ENCODE measurements at regions not wholly inside any gene's neighbourhood (a gene's known extent, or its start where the extent isn't known, plus 50 kb on each side); places are given as distances from the start of the nearest gene placed in this dataset.
A peak's percentile ranks its signal among the peaks of the same experiment; 100 is the strongest.

DNA sequence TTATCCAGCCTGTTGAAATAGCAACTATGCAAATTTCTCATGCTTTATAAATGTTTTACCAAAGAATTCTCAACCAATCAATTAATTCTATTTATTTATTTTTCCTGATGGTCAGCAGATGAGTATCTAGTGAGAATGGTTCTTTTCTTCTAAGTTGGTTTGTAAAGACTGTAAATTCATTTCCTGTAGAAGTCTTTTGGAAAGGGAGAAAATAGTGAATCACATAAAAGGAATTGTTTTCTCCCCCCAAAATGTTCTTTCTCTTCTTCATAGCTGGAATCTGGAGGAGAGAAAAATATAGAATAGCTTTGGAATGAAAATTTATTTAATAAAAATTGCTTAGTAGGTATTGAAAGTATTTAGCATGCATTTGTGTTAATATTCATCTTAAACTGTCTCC lies 836.1 kb upstream of the ZEB2 start:
- in situ Hi-C loops (cut with HindIII; ENCODE audit: low pct_ligation_motif_present, low sequenced_read_pairs): no loop called here
- no peak for TF ChIP-seq CTCF (IDR thresholded peaks at IDR 0.05; ENCODE audit: low read depth, low read length, missing control alignments)
- DNase-seq: no peak

GRCh38 chr2:145352484-145352883 lies 832.6 kb upstream of the ZEB2 start:
- DNase-seq: no peak
- in situ Hi-C loops (cut with HindIII; ENCODE audit: low pct_ligation_motif_present, low sequenced_read_pairs): no loop called here
- TF ChIP-seq CTCF (IDR thresholded peaks at IDR 0.05; ENCODE audit: low read depth, low read length, missing control alignments): no peak
- Histone ChIP-seq H3K4me3 (ENCODE audit: low read depth, low read length) (no peak overlapping the region), H3K27me3 (replicated peaks) (no peaks in the 10 kb centered on the region), H3K36me3 (replicated peaks) (no peaks in the 10 kb centered on the region), H3K27ac (no peak overlapping the region)

More for the DNA sequence above, 836.1 kb upstream of the ZEB2 start:
- Histone ChIP-seq H3K36me3 (replicated peaks) (no peaks in the 10 kb centered on the region), H3K27me3 (replicated peaks) (no peaks in the 10 kb centered on the region), H3K27ac (no peak overlapping the region), H3K4me3 (ENCODE audit: low read depth, low read length) (no peak overlapping the region)

DNA sequence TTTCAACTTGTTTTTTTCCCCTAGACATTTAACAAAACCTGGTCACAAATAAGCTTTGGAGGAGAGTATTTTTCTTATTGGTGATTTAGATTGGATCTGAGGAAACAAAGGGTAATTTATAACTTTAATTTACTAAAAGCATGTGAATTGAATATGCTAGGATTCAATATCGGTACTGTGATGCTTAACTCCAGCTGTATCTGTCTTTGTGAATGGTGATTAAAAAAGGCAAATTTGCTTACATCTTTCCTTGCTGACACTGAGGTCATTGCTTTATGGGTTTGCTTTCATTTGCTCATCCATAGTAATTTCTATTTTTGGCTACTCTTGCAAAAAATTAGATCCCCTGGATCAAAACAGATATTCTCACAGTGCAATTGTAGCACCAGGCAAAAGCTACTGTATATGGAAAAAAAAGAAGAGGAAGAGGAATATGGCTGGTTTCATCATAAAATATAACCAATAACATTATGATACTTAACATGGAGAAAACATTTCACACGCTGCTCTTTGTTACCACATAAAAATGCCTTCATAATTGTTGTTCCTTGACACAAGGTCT lies 832.0 kb upstream of the ZEB2 start:
- Histone ChIP-seq H3K27me3 (replicated peaks) (no peaks in the 10 kb centered on the region), H3K36me3 (replicated peaks) (no peaks in the 10 kb centered on the region), H3K27ac (no peak overlapping the region), H3K4me3 (ENCODE audit: low read depth, low read length) (no peak overlapping the region)
- in situ Hi-C loops (cut with HindIII; ENCODE audit: low pct_ligation_motif_present, low sequenced_read_pairs): no loop called here
- DNase-seq: no peak
- no peak for TF ChIP-seq CTCF (IDR thresholded peaks at IDR 0.05; ENCODE audit: low read depth, low read length, missing control alignments)

GRCh38 chr2:145350011-145350410 lies 830.1 kb upstream of the ZEB2 start:
- Histone ChIP-seq H3K27me3 (replicated peaks) (no peaks in the 10 kb centered on the region), H3K4me3 (ENCODE audit: low read depth, low read length) (no peak overlapping the region), H3K36me3 (replicated peaks) (no peaks in the 10 kb centered on the region), H3K27ac (no peak overlapping the region)
- TF ChIP-seq CTCF (IDR thresholded peaks at IDR 0.05; ENCODE audit: low read depth, low read length, missing control alignments): no peak
- DNase-seq: peak; percentile 65
- in situ Hi-C loops (cut with HindIII; ENCODE audit: low pct_ligation_motif_present, low sequenced_read_pairs): no loop called here

DNA sequence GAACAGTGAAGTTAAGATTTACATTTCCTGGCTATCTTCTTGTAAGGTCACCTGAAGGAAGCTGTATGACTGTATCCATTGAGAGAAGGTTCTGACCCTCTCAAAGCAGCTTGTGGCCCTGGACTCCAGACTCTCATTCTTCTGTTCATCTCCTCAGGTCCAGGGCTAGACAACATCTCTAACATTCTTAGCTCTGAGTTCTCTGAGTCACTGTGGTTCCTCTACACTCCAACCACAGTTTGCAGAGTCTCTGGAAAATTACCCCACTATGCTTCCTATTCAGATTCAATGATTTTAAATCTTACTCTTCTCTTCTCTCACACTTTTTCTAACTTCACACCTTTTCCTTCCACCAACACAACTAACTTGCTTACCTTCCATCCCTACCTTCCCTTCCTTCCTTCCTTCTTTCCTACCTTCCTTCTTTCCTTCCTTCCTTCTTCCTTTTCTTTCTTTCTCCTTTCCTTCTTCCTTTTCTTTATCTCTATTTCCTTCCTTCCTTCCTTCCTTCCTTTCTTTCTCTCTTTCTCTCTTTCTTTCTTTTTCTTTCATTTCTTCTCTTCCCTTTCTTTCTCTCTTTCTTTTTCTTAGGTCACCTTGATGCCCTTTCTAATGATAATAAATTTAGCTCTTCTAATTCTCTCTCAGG lies 824.3 kb upstream of the ZEB2 start:
- peak; percentile 37 for DNase-seq
- in situ Hi-C loops (cut with HindIII; ENCODE audit: low pct_ligation_motif_present, low sequenced_read_pairs): no loop called here
- H3K4me3 ChIP-seq (ENCODE audit: low read depth, low read length): no peak overlapping the region
- no peaks in the 10 kb centered on the region for H3K36me3 ChIP-seq (replicated peaks)
- TF ChIP-seq CTCF (IDR thresholded peaks at IDR 0.05; ENCODE audit: low read depth, low read length, missing control alignments): no peak
- no peak overlapping the region for H3K27ac ChIP-seq
- no peaks in the 10 kb centered on the region for H3K27me3 ChIP-seq (replicated peaks)

DNA sequence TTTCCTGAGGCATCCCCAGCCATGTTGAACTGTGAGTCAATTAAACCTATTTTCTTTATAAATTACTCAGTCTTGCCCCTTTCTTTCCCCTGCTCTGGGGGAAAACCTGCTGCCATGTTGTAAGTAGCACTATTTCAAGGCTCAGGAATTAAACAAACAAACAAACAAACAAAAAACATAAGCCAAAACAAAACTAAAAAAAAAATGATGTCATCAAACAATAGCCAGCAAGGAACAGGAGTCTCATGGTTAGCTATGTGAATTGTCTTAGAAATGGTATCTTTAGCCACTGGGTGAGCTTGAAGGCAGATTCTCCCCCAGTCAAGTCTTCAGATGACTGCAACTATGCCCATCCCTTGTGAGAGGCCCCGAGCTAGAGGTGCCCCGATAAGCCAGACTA lies 823.4 kb upstream of the ZEB2 start:
- Histone ChIP-seq H3K27ac (no peak overlapping the region), H3K36me3 (replicated peaks) (no peaks in the 10 kb centered on the region), H3K4me3 (ENCODE audit: low read depth, low read length) (no peak overlapping the region), H3K27me3 (replicated peaks) (no peaks in the 10 kb centered on the region)
- in situ Hi-C loops (cut with HindIII; ENCODE audit: low pct_ligation_motif_present, low sequenced_read_pairs): no loop called here
- TF ChIP-seq CTCF (IDR thresholded peaks at IDR 0.05; ENCODE audit: low read depth, low read length, missing control alignments): no peak
- no peak for DNase-seq
